H9 (cell line): ENCODE measurements at regions not wholly inside any gene's neighbourhood (a gene's known extent, or its start where the extent isn't known, plus 50 kb on each side); places are given as distances from the start of the nearest gene placed in this dataset.

Experiments
- DNase-seq: peaks from one replicate; pipeline ENCODE4 v3.0.0-alpha.2; 2017
- H2AFZ ChIP-seq: one replicate; pipeline ENCODE4 v1.6.1; 2013; ENCODE audit warnings: mild to moderate bottlenecking, low read length, control low read depth, moderate library complexity
- H2AK5ac ChIP-seq: 2 replicates; pipeline ENCODE4 v1.6.1; 2013; ENCODE audit warnings: low read length, control low read depth, mixed read lengths; ENCODE audit not compliant: insufficient read length
- H2BK120ac ChIP-seq: one replicate; pipeline ENCODE4 v1.6.1; 2013; ENCODE audit warnings: low read depth, mild to moderate bottlenecking, low read length, control low read depth, inconsistent platforms; ENCODE audit not compliant: poor library complexity, severe bottlenecking
- H2BK12ac ChIP-seq: 2 replicates; pipeline ENCODE4 v1.6.1; 2013; ENCODE audit warnings: low read length, control low read depth, mixed read lengths, low read depth; ENCODE audit not compliant: insufficient read length
- H2BK15ac ChIP-seq: 2 replicates; pipeline ENCODE4 v1.6.1; 2013; ENCODE audit warnings: low read depth, low read length, control low read depth
- H2BK20ac ChIP-seq: one replicate; pipeline ENCODE4 v1.6.1; 2013; ENCODE audit warnings: low read depth, mild to moderate bottlenecking, low read length, control low read depth, inconsistent platforms; ENCODE audit not compliant: poor library complexity, severe bottlenecking
- H2BK5ac ChIP-seq: 2 replicates; pipeline ENCODE4 v1.6.1; 2013; ENCODE audit warnings: low read length, control low read depth, mixed read lengths; ENCODE audit not compliant: insufficient read length
- H3K14ac ChIP-seq: 2 replicates; pipeline ENCODE4 v1.6.1; 2013; ENCODE audit warnings: low read length, control low read depth; ENCODE audit not compliant: insufficient read depth
- H3K18ac ChIP-seq: 2 replicates; pipeline ENCODE4 v1.6.1; 2013; ENCODE audit warnings: low read depth, mild to moderate bottlenecking, mixed read lengths, low read length, control low read depth; ENCODE audit not compliant: insufficient read length
- H3K23ac ChIP-seq: 2 replicates; pipeline ENCODE4 v1.6.1; 2013; ENCODE audit warnings: low read length, control low read depth, mixed read lengths, low read depth; ENCODE audit not compliant: insufficient read length
- H3K23me2 ChIP-seq: 2 replicates; pipeline ENCODE4 v1.6.1; 2013; ENCODE audit warnings: low read depth, mild to moderate bottlenecking, mixed read lengths, low read length, control low read depth; ENCODE audit not compliant: insufficient read length, poor library complexity, severe bottlenecking
- H3K27ac ChIP-seq: 2 replicates; pipeline ENCODE4 v1.5.1; 2013; ENCODE audit warnings: low read length, control low read depth, mixed read lengths, low read depth; ENCODE audit not compliant: insufficient read length
- H3K27me3 ChIP-seq: 2 replicates; pipeline ENCODE4 v1.6.1; 2013; ENCODE audit warnings: low read length, control low read depth, inconsistent platforms; ENCODE audit not compliant: insufficient read depth
- H3K4ac ChIP-seq: 2 replicates; pipeline ENCODE4 v1.6.1; 2013; ENCODE audit warnings: low read depth, mild to moderate bottlenecking, control low read depth, inconsistent platforms, low read length, moderate library complexity
- H3K4me1 ChIP-seq: 2 replicates; pipeline ENCODE4 v1.6.1; 2013; ENCODE audit warnings: low read length, control low read depth, inconsistent platforms; ENCODE audit not compliant: insufficient read depth
- H3K4me2 ChIP-seq: 2 replicates; pipeline ENCODE4 v1.6.1; 2013; ENCODE audit warnings: low read length, control low read depth, mixed read lengths; ENCODE audit not compliant: insufficient read length, insufficient read depth
- H3K56ac ChIP-seq: 2 replicates; pipeline ENCODE4 v1.6.1; 2013; ENCODE audit warnings: low read depth, mild to moderate bottlenecking, mixed read lengths, low read length, control low read depth; ENCODE audit not compliant: insufficient read length
- H3K79me1 ChIP-seq: 2 replicates; pipeline ENCODE4 v1.6.1; 2013; ENCODE audit warnings: low read depth, mild to moderate bottlenecking, moderate library complexity, low read length, control low read depth, inconsistent platforms; ENCODE audit not compliant: insufficient read depth, poor library complexity, severe bottlenecking
- H3K79me2 ChIP-seq: 2 replicates; pipeline ENCODE4 v1.6.1; 2013; ENCODE audit warnings: low read length, control low read depth, inconsistent platforms; ENCODE audit not compliant: insufficient read depth
- H3K9ac ChIP-seq: 2 replicates; pipeline ENCODE4 v1.6.1; 2013; ENCODE audit warnings: low read length, control low read depth, mixed read lengths; ENCODE audit not compliant: insufficient read length; ENCODE audit errors: extremely low read depth
- H3K9me3 ChIP-seq: one replicate; pipeline ENCODE4 v1.6.1; 2013; ENCODE audit warnings: low read depth, low read length, inconsistent platforms; ENCODE audit not compliant: control insufficient read depth
- H3T11ph ChIP-seq: one replicate; pipeline ENCODE4 v1.6.1; 2013; ENCODE audit warnings: mild to moderate bottlenecking, low read length, control low read depth, inconsistent platforms
- H4K20me1 ChIP-seq: one replicate; pipeline ENCODE4 v1.6.1; 2013; ENCODE audit not compliant: control insufficient read depth, insufficient read length, insufficient read depth
- H4K5ac ChIP-seq: 2 replicates; pipeline ENCODE4 v1.6.1; 2013; ENCODE audit warnings: low read depth, mild to moderate bottlenecking, mixed read lengths, low read length, control low read depth; ENCODE audit not compliant: insufficient read length
- H4K8ac ChIP-seq: replicated peaks from 2 replicates; pipeline ENCODE4 v1.6.1; 2013; ENCODE audit warnings: low read length, control low read depth, mixed read lengths, low read depth; ENCODE audit not compliant: insufficient read length
- H4K91ac ChIP-seq: 2 replicates; pipeline ENCODE4 v1.6.1; 2013; ENCODE audit warnings: low read depth, mild to moderate bottlenecking, moderate library complexity, mixed read lengths, low read length, control low read depth; ENCODE audit not compliant: insufficient read length
- H3K27ac Mint-ChIP-seq, 3 experiments: 2 replicates in 2 of 3; 3 replicates in 1 of 3; pipeline ENCODE4 v1.8.0; 2020 to 2021; ENCODE audit warnings: mixed read lengths in 3 of 3, mild to moderate bottlenecking in 1 of 3, moderate library complexity in 1 of 3
- H3K27me3 Mint-ChIP-seq: 2 replicates; pipeline ENCODE4 v1.8.0; 2021; ENCODE audit warnings: low read depth, mild to moderate bottlenecking, moderate library complexity, mixed read lengths
- H3K36me3 Mint-ChIP-seq, 3 experiments: 2 replicates in 2 of 3; 3 replicates in 1 of 3; pipeline ENCODE4 v1.8.0; 2020 to 2021; ENCODE audit warnings: low read depth in 3 of 3, mixed read lengths in 3 of 3; ENCODE audit not compliant: insufficient read depth in 1 of 3
- H3K4me1 Mint-ChIP-seq, 2 experiments: 2 replicates each; pipeline ENCODE4 v1.8.0; 2020; ENCODE audit warnings: mixed read lengths in 2 of 2
- H3K4me3 Mint-ChIP-seq, 2 experiments: 2 replicates in 1 of 2; 3 replicates in 1 of 2; pipeline ENCODE4 v1.8.0; 2020 to 2021; ENCODE audit warnings: mild to moderate bottlenecking in 2 of 2, mixed read lengths in 2 of 2, moderate library complexity in 1 of 2
- H3K9me3 Mint-ChIP-seq, 2 experiments: 2 replicates in 1 of 2; 3 replicates in 1 of 2; pipeline ENCODE4 v1.8.0; 2020; ENCODE audit warnings: mild to moderate bottlenecking in 2 of 2, mixed read lengths in 2 of 2, moderate library complexity in 1 of 2
- CTCF ChIP-seq: fragments of 200-600 bp; sonication (generic); conservative IDR thresholded peaks from 3 replicates; pipeline ENCODE4 v1.8.0; 2021; ENCODE audit warnings: antibody characterized with exemption, mild to moderate bottlenecking
- WGBS: extraction: QIAGEN DNeasy Blood & Tissue Kit; methylation state at CpG from one replicate; pipeline ENCODE4 v1.1.7; 2013; ENCODE audit warnings: missing lambda C conversion rate, low lambda C conversion rate, mixed read lengths; ENCODE audit not compliant: insufficient read length; ENCODE audit errors: extremely low coverage; 5-methylcytosine and 5-hydroxymethylcytosine counted together

GRCh38 chr3:757711-758110 lies 335.1 kb upstream of the CNTN6 start:
- WGBS = no CpG with 5 or more reads among the region's 3 CpGs
- Mint-ChIP-seq H3K4me3 (no peak overlapping the region), H3K9me3 (peaks cover 0 to 4% of the 10 kb centered on the region in 2 experiments; a peak in 3 of 5 replicates), H3K27me3 (peaks cover 1% of the 10 kb centered on the region; the same call in 1 of the 2 replicates), H3K36me3 (peaks cover 0 to 4% (median 0%) of the 10 kb centered on the region in 3 experiments; a peak in 2 of 7 replicates), H3K27ac (no peak overlapping the region), H3K4me1 (no peaks in the 10 kb centered on the region)
- H2BK15ac ChIP-seq = no peak overlapping the region
- no peaks in the 10 kb centered on the region for H3K9me3 ChIP-seq
- TF ChIP-seq CTCF = no peak
- no peak overlapping the region for H3K9ac ChIP-seq
- H2BK5ac ChIP-seq = no peak overlapping the region
- no peaks in the 10 kb centered on the region for H3K79me2 ChIP-seq
- H2AK5ac ChIP-seq = no peak overlapping the region
- H3K4me2 ChIP-seq = no peak overlapping the region
- H3K23me2 ChIP-seq = no peaks in the 10 kb centered on the region
- no peak overlapping the region for H3K18ac ChIP-seq
- H3K4me1 ChIP-seq = no peaks in the 10 kb centered on the region
- no peak overlapping the region for H3T11ph ChIP-seq
- no peak overlapping the region for H4K5ac ChIP-seq
- no peak overlapping the region for H2BK20ac ChIP-seq
- H2BK12ac ChIP-seq = no peak overlapping the region
- H3K23ac ChIP-seq = no peak overlapping the region
- no peak overlapping the region for H4K8ac ChIP-seq
- no peak overlapping the region for H2BK120ac ChIP-seq
- no peak overlapping the region for H2AFZ ChIP-seq
- no peaks in the 10 kb centered on the region for H3K27me3 ChIP-seq
- no peaks in the 10 kb centered on the region for H4K20me1 ChIP-seq
- no peak overlapping the region for H3K4ac ChIP-seq
- H3K27ac ChIP-seq = no peak overlapping the region
- DNase-seq = no peak
- H3K14ac ChIP-seq = no peak overlapping the region
- H3K56ac ChIP-seq = no peak overlapping the region
- H4K91ac ChIP-seq = no peak overlapping the region
- H3K79me1 ChIP-seq = no peaks in the 10 kb centered on the region
